ENCODE measurements at regions not wholly inside any gene's neighbourhood (a gene's known extent, or its start where the extent isn't known, plus 50 kb on each side); places are given as distances from the start of the nearest gene placed in this dataset.
"Not testable (repeated sequence)": the region's sequence is repeated elsewhere in the genome, so short reads cannot be mapped to it uniquely, and the experiment has no call there.

- DNase-seq: not testable (repeated sequence)
Observed at GRCh38 chr2:240243049-240243448, 102.6 kb upstream of the OTOS start.

GRCh38 chr2:240244543-240244942 lies 104.1 kb upstream of the OTOS start:
- DNase-seq: no peak

GRCh38 chr2:240245184-240245583 lies 104.7 kb upstream of the OTOS start:
- no peak for DNase-seq

- DNase-seq: no peak
Observed at GRCh38 chr2:240245706-240246105, 105.2 kb upstream of the OTOS start.

GRCh38 chr2:240246173-240246820 lies 105.8 kb upstream of the OTOS start:
- DNase-seq: no peak

- no peak for DNase-seq
Observed at GRCh38 chr2:240247241-240247867, 106.9 kb upstream of the OTOS start.

- DNase-seq: no peak
Observed at GRCh38 chr2:240247868-240248720, 107.6 kb upstream of the OTOS start.

- DNase-seq: no peak
Observed at GRCh38 chr2:240248721-240249422, 108.4 kb upstream of the OTOS start.

GRCh38 chr2:240249423-240250149 lies 109.1 kb upstream of the OTOS start:
- DNase-seq: no peak

- DNase-seq: no peak
Observed at GRCh38 chr2:240250150-240250984, 109.9 kb upstream of the OTOS start.

- no peak for DNase-seq
Observed at GRCh38 chr2:240250985-240251847, 110.8 kb upstream of the OTOS start.

GRCh38 chr2:240251848-240252190 lies 111.4 kb upstream of the OTOS start:
- no peak for DNase-seq

GRCh38 chr2:240252191-240252871 lies 111.9 kb upstream of the OTOS start:
- DNase-seq: no peak

- no peak for DNase-seq
Observed at GRCh38 chr2:240252872-240253511, 112.5 kb upstream of the OTOS start.

GRCh38 chr2:240253583-240254145 lies 113.2 kb upstream of the OTOS start:
- DNase-seq: no peak

GRCh38 chr2:240254337-240255164 lies 114.1 kb upstream of the OTOS start:
- DNase-seq: no peak

GRCh38 chr2:240255165-240255491 lies 114.7 kb upstream of the OTOS start:
- DNase-seq: no peak

Data from NCI-H526 (cell line).